Omental fat pad (tissue), 3 donors: ENCODE measurements at regions not wholly inside any gene's neighbourhood (a gene's known extent, or its start where the extent isn't known, plus 50 kb on each side); places are given as distances from the start of the nearest gene placed in this dataset.

ENCODE experiments used
- ATAC-seq: fragments of 150-250 bp; one replicate; pipeline ENCODE4 v1.9.1; 2016; ENCODE audit warnings: mild to moderate bottlenecking, moderate library complexity; ENCODE audit not compliant: low FRiP score
- DNase-seq: peaks from one replicate; pipeline ENCODE4 v3.0.0-alpha.2; 2019; ENCODE audit warnings: low spot score
- CTCF ChIP-seq, 3 donors: fragments of 450-650 bp; IDR thresholded peaks; one replicate each; pipeline ENCODE4 v1.5.1; 2016 to 2017; ENCODE audit warnings: antibody characterized with exemption in 3 of 3, mild to moderate bottlenecking in 3 of 3, moderate library complexity in 2 of 3

- TF ChIP-seq CTCF (IDR thresholded peaks at IDR 0.05) = no peak
- DNase-seq = no peak
- ATAC-seq = no peak
These were observed 138.6 kb downstream of the RPS12 start for GRCh38 chr6:132952986-132953385.

GRCh38 chr6:132954222-132954621, 139.9 kb downstream of the RPS12 start:
- DNase-seq (no peak), ATAC-seq (no peak)

GRCh38 chr6:132954936-132955335, 140.6 kb downstream of the RPS12 start:
- TF ChIP-seq CTCF (IDR thresholded peaks at IDR 0.05) = no peak
- no peak for DNase-seq
- ATAC-seq = no peak

More at GRCh38 chr6:132954222-132954621, 139.9 kb downstream of the RPS12 start:
- TF ChIP-seq CTCF (IDR thresholded peaks at IDR 0.05) = no peak

GRCh38 chr6:132959639-132960326, 145.4 kb downstream of the RPS12 start:
- ATAC-seq (no peak), DNase-seq (no peak)
- no peak for TF ChIP-seq CTCF (IDR thresholded peaks at IDR 0.05)

- TF ChIP-seq CTCF (IDR thresholded peaks at IDR 0.05) = no peak
- no peak for DNase-seq
- ATAC-seq = no peak
These were observed 146.4 kb downstream of the RPS12 start for GRCh38 chr6:132960720-132961119.

- ATAC-seq = no peak
- DNase-seq = no peak
- no peak for TF ChIP-seq CTCF (IDR thresholded peaks at IDR 0.05)
These were observed 146.8 kb downstream of the RPS12 start for GRCh38 chr6:132961122-132961521.

GRCh38 chr6:132961610-132962009, 147.2 kb downstream of the RPS12 start:
- no peak for ATAC-seq
- no peak for DNase-seq
- no peak for TF ChIP-seq CTCF (IDR thresholded peaks at IDR 0.05)
